Kidney epithelial cell (primary cell): ENCODE measurements at regions not wholly inside any gene's neighbourhood (a gene's known extent, or its start where the extent isn't known, plus 50 kb on each side); places are given as distances from the start of the nearest gene placed in this dataset.
A peak's percentile ranks its signal among the peaks of the same experiment; 100 is the strongest.

Source experiments
- DNase-seq: peaks from one replicate; pipeline ENCODE4 v3.0.0-alpha.2; 2010; ENCODE audit warnings: low read depth
- H3K27me3 ChIP-seq: 2 replicates; pipeline ENCODE4 v1.6.0; 2011; ENCODE audit warnings: low read length; ENCODE audit not compliant: control insufficient read depth, insufficient read depth
- H3K36me3 ChIP-seq: 2 replicates; pipeline ENCODE4 v1.5.1; 2011; ENCODE audit warnings: low read length; ENCODE audit not compliant: control insufficient read depth, insufficient read depth
- H3K4me3 ChIP-seq: 2 replicates; pipeline ENCODE4 v1.5.1; 2011; ENCODE audit warnings: low read depth, mild to moderate bottlenecking, control low read depth, low read length
- CTCF ChIP-seq: IDR thresholded peaks from 2 replicates; pipeline ENCODE4 v1.5.1; 2011; ENCODE audit warnings: mild to moderate bottlenecking, moderate library complexity, low read length, control low read depth, inconsistent platforms; ENCODE audit not compliant: insufficient read depth, poor library complexity, severe bottlenecking

GRCh38 chr1:62381831-62382657 is 54.8 kb upstream of the USP1 start:
- no peak for TF ChIP-seq CTCF
- H3K36me3 ChIP-seq: no peaks in the 10 kb centered on the region
- no peak for DNase-seq
- no peak overlapping the region for H3K4me3 ChIP-seq
- no peaks in the 10 kb centered on the region for H3K27me3 ChIP-seq

- Histone ChIP-seq H3K27me3 (no peaks in the 10 kb centered on the region), H3K4me3 (no peak overlapping the region), H3K36me3 (no peaks in the 10 kb centered on the region)
- DNase-seq: no peak
- no peak for TF ChIP-seq CTCF
These were observed 54.2 kb upstream of the USP1 start for GRCh38 chr1:62382658-62382955.

- TF ChIP-seq CTCF: no peak
- Histone ChIP-seq H3K4me3 (no peak overlapping the region), H3K27me3 (no peaks in the 10 kb centered on the region), H3K36me3 (no peaks in the 10 kb centered on the region)
- peak; percentile 90 for DNase-seq
These were observed 52.4 kb upstream of the USP1 start for GRCh38 chr1:62384276-62385005.

- no peak for TF ChIP-seq CTCF
- no peak for DNase-seq
These were observed 50.9 kb upstream of the USP1 start for GRCh38 chr1:62385923-62386322.

GRCh38 chr1:62386351-62387121 is 50.3 kb upstream of the USP1 start:
- Histone ChIP-seq H3K4me3 (no peak overlapping the region), H3K27me3 (no peaks in the 10 kb centered on the region), H3K36me3 (no peaks in the 10 kb centered on the region)
- TF ChIP-seq CTCF: no peak
- DNase-seq: no peak

More at GRCh38 chr1:62385923-62386322, 50.9 kb upstream of the USP1 start:
- Histone ChIP-seq H3K36me3 (no peaks in the 10 kb centered on the region), H3K27me3 (no peaks in the 10 kb centered on the region), H3K4me3 (no peak overlapping the region)
